ENCODE measurements at regions not wholly inside any gene's neighbourhood (a gene's known extent, or its start where the extent isn't known, plus 50 kb on each side); places are given as distances from the start of the nearest gene placed in this dataset.
"Not testable (repeated sequence)": the region's sequence is repeated elsewhere in the genome, so short reads cannot be mapped to it uniquely, and the experiment has no call there.

- Histone ChIP-seq H3K27ac (ENCODE audit: insufficient read depth, low read length, poor library complexity, severe bottlenecking) (no peak overlapping the region), H3K27me3 (replicated peaks; ENCODE audit: control insufficient read depth, insufficient read depth, low read length, poor library complexity, severe bottlenecking) (no peaks in the 10 kb centered on the region), H3K9me3 (ENCODE audit: control insufficient read depth, low read length) (no peaks in the 10 kb centered on the region), H3K36me3 (ENCODE audit: control insufficient read depth, insufficient read depth, low read length) (no peaks in the 10 kb centered on the region), H3K4me3 (ENCODE audit: insufficient read depth, low read depth, low read length, poor library complexity, severe bottlenecking) (no peak overlapping the region), H3K4me1 (ENCODE audit: control insufficient read depth, insufficient read depth, low read length, poor library complexity, severe bottlenecking) (no peaks in the 10 kb centered on the region)
- DNase-seq: no peak
Measured at GRCh38 chr11:33949252-33949913, 57.5 kb upstream of the LMO2 start.

DNA sequence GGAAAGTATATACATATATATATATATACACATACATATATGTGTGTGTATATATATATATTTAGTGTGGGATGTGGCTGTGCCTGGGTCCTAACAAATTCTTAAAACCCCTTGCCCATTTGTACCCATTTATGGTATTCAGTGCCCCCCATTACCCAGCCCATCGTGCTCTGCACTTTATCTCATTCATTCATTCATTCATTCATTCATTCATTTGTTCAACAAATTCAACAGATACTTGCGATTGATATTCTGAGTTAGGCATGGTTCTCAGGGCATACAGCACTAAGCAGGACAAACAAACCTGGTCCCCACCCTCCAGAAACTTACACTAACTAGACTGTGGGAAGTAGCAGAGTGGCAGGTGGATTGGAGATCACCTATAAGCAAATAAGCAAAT, 56.6 kb upstream of the LMO2 start:
- H3K4me3 ChIP-seq (ENCODE audit: insufficient read depth, low read depth, low read length, poor library complexity, severe bottlenecking): no peak overlapping the region
- no peak overlapping the region for H3K27ac ChIP-seq (ENCODE audit: insufficient read depth, low read length, poor library complexity, severe bottlenecking)
- H3K4me1 ChIP-seq (ENCODE audit: control insufficient read depth, insufficient read depth, low read length, poor library complexity, severe bottlenecking): no peaks in the 10 kb centered on the region
- DNase-seq: no peak
- H3K27me3 ChIP-seq (replicated peaks; ENCODE audit: control insufficient read depth, insufficient read depth, low read length, poor library complexity, severe bottlenecking): no peaks in the 10 kb centered on the region
- no peaks in the 10 kb centered on the region for H3K36me3 ChIP-seq (ENCODE audit: control insufficient read depth, insufficient read depth, low read length)
- no peaks in the 10 kb centered on the region for H3K9me3 ChIP-seq (ENCODE audit: control insufficient read depth, low read length)

DNA sequence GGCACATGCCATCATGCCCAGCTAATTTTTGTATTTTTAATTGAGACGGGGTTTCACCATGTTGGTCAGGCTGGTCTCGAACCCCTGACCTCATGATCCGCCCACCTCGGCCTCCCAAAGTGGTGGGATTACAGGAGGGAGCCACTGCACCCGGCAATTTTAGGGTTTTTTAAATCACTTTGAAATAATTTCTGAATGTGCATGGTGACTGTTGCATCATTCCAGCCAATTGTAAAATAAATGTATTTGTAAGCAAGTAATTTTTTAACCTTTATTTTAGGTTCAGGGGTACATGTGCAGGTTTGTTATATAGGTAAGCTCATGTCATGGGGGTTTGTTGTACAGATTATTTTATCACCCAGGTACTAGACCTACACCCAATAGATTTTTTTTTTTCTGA, 56.0 kb upstream of the LMO2 start:
- H3K9me3 ChIP-seq (ENCODE audit: control insufficient read depth, low read length); H3K4me1 ChIP-seq (ENCODE audit: control insufficient read depth, insufficient read depth, low read length, poor library complexity, severe bottlenecking); DNase-seq; H3K36me3 ChIP-seq (ENCODE audit: control insufficient read depth, insufficient read depth, low read length); H3K27ac ChIP-seq (ENCODE audit: insufficient read depth, low read length, poor library complexity, severe bottlenecking); H3K4me3 ChIP-seq (ENCODE audit: insufficient read depth, low read depth, low read length, poor library complexity, severe bottlenecking); H3K27me3 ChIP-seq (replicated peaks; ENCODE audit: control insufficient read depth, insufficient read depth, low read length, poor library complexity, severe bottlenecking): not testable (repeated sequence)

GRCh38 chr11:33946930-33947329, 55.1 kb upstream of the LMO2 start:
- no peaks in the 10 kb centered on the region for H3K9me3 ChIP-seq (ENCODE audit: control insufficient read depth, low read length)
- no peak overlapping the region for H3K27ac ChIP-seq (ENCODE audit: insufficient read depth, low read length, poor library complexity, severe bottlenecking)
- DNase-seq: no peak
- no peaks in the 10 kb centered on the region for H3K4me1 ChIP-seq (ENCODE audit: control insufficient read depth, insufficient read depth, low read length, poor library complexity, severe bottlenecking)
- H3K36me3 ChIP-seq (ENCODE audit: control insufficient read depth, insufficient read depth, low read length): no peaks in the 10 kb centered on the region
- H3K4me3 ChIP-seq (ENCODE audit: insufficient read depth, low read depth, low read length, poor library complexity, severe bottlenecking): no peak overlapping the region
- no peaks in the 10 kb centered on the region for H3K27me3 ChIP-seq (replicated peaks; ENCODE audit: control insufficient read depth, insufficient read depth, low read length, poor library complexity, severe bottlenecking)

- Histone ChIP-seq H3K9me3 (ENCODE audit: control insufficient read depth, low read length) (no peaks in the 10 kb centered on the region), H3K4me3 (ENCODE audit: insufficient read depth, low read depth, low read length, poor library complexity, severe bottlenecking) (no peak overlapping the region), H3K36me3 (ENCODE audit: control insufficient read depth, insufficient read depth, low read length) (no peaks in the 10 kb centered on the region), H3K4me1 (ENCODE audit: control insufficient read depth, insufficient read depth, low read length, poor library complexity, severe bottlenecking) (no peaks in the 10 kb centered on the region), H3K27me3 (replicated peaks; ENCODE audit: control insufficient read depth, insufficient read depth, low read length, poor library complexity, severe bottlenecking) (no peaks in the 10 kb centered on the region), H3K27ac (ENCODE audit: insufficient read depth, low read length, poor library complexity, severe bottlenecking) (no peak overlapping the region)
- DNase-seq: no peak
Measured at GRCh38 chr11:33945481-33946268, 53.8 kb upstream of the LMO2 start.

DNA sequence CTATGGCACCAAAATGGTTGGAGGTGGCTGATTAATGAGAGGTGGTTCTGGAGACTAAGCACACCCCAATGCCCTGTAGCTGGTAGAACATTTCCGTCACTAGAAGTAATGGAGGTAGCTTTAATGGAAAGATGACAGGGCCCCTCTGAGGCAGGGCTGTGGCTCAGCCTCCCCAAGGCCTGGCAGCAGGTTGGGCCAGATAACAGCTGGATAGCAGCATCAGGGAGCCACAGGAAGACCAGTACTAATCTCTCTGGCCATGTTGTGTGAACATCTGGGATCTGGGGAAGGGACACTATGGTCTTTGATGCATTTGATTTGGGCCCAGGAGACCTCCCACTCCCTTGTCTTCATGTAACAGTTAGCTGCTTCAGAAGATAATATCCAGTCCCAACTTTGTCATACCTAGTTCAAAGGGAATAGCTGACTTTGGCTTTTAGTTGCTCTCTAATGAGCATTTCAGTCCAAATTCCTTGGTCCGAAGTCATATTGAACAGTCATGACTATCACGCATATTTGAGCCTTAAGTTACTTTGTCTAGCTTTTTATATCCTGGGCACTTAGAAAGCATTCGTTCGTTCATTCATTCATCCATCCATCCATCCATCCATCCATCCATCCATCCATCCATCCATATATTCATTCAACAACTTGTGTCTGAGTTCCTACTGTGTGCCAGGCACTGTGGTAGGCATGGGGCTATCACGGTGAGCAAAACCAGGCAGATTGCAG, 53.0 kb upstream of the LMO2 start:
- no peak for DNase-seq
- Histone ChIP-seq H3K27me3 (replicated peaks; ENCODE audit: control insufficient read depth, insufficient read depth, low read length, poor library complexity, severe bottlenecking) (no peaks in the 10 kb centered on the region), H3K9me3 (ENCODE audit: control insufficient read depth, low read length) (no peaks in the 10 kb centered on the region), H3K27ac (ENCODE audit: insufficient read depth, low read length, poor library complexity, severe bottlenecking) (no peak overlapping the region), H3K4me1 (ENCODE audit: control insufficient read depth, insufficient read depth, low read length, poor library complexity, severe bottlenecking) (no peaks in the 10 kb centered on the region), H3K36me3 (ENCODE audit: control insufficient read depth, insufficient read depth, low read length) (no peaks in the 10 kb centered on the region), H3K4me3 (ENCODE audit: insufficient read depth, low read depth, low read length, poor library complexity, severe bottlenecking) (no peak overlapping the region)

GRCh38 chr11:33944345-33944692, 52.4 kb upstream of the LMO2 start:
- H3K27me3 ChIP-seq (replicated peaks; ENCODE audit: control insufficient read depth, insufficient read depth, low read length, poor library complexity, severe bottlenecking): no peaks in the 10 kb centered on the region

GRCh38 chr11:33942954-33943353, 51.1 kb upstream of the LMO2 start:
- Histone ChIP-seq H3K27ac (ENCODE audit: insufficient read depth, low read length, poor library complexity, severe bottlenecking) (no peak overlapping the region), H3K4me3 (ENCODE audit: insufficient read depth, low read depth, low read length, poor library complexity, severe bottlenecking) (no peak overlapping the region), H3K27me3 (replicated peaks; ENCODE audit: control insufficient read depth, insufficient read depth, low read length, poor library complexity, severe bottlenecking) (no peaks in the 10 kb centered on the region), H3K4me1 (ENCODE audit: control insufficient read depth, insufficient read depth, low read length, poor library complexity, severe bottlenecking) (no peaks in the 10 kb centered on the region), H3K9me3 (ENCODE audit: control insufficient read depth, low read length) (no peaks in the 10 kb centered on the region), H3K36me3 (ENCODE audit: control insufficient read depth, insufficient read depth, low read length) (no peaks in the 10 kb centered on the region)
- DNase-seq: no peak

More at GRCh38 chr11:33944345-33944692, 52.4 kb upstream of the LMO2 start:
- no peak for DNase-seq
- no peaks in the 10 kb centered on the region for H3K4me1 ChIP-seq (ENCODE audit: control insufficient read depth, insufficient read depth, low read length, poor library complexity, severe bottlenecking)
- H3K4me3 ChIP-seq (ENCODE audit: insufficient read depth, low read depth, low read length, poor library complexity, severe bottlenecking): no peak overlapping the region
- no peaks in the 10 kb centered on the region for H3K9me3 ChIP-seq (ENCODE audit: control insufficient read depth, low read length)
- H3K27ac ChIP-seq (ENCODE audit: insufficient read depth, low read length, poor library complexity, severe bottlenecking): no peak overlapping the region
- H3K36me3 ChIP-seq (ENCODE audit: control insufficient read depth, insufficient read depth, low read length): no peaks in the 10 kb centered on the region

- H3K4me3 ChIP-seq (ENCODE audit: insufficient read depth, low read depth, low read length, poor library complexity, severe bottlenecking): no peak overlapping the region
- no peaks in the 10 kb centered on the region for H3K36me3 ChIP-seq (ENCODE audit: control insufficient read depth, insufficient read depth, low read length)
- H3K9me3 ChIP-seq (ENCODE audit: control insufficient read depth, low read length): no peaks in the 10 kb centered on the region
- no peak overlapping the region for H3K27ac ChIP-seq (ENCODE audit: insufficient read depth, low read length, poor library complexity, severe bottlenecking)
- H3K27me3 ChIP-seq (replicated peaks; ENCODE audit: control insufficient read depth, insufficient read depth, low read length, poor library complexity, severe bottlenecking): no peaks in the 10 kb centered on the region
- DNase-seq: no peak
- H3K4me1 ChIP-seq (ENCODE audit: control insufficient read depth, insufficient read depth, low read length, poor library complexity, severe bottlenecking): no peaks in the 10 kb centered on the region
Measured at GRCh38 chr11:33941637-33942160, 49.8 kb upstream of the LMO2 start.

All from effector memory CD4-positive, alpha-beta T cell (primary cell).